AG09319 (cell line): ENCODE measurements at regions not wholly inside any gene's neighbourhood (a gene's known extent, or its start where the extent isn't known, plus 50 kb on each side); places are given as distances from the start of the nearest gene placed in this dataset.

Experiments
- DNase-seq: peaks from one replicate; pipeline ENCODE4 v3.0.0-alpha.2; 2010; ENCODE audit warnings: low read depth; ENCODE audit errors: extremely low read depth
- TF ChIP-seq, protein P1 (sequence below): IDR thresholded peaks from 2 replicates; pipeline ENCODE4 v1.5.1; 2011; ENCODE audit warnings: low read depth, mild to moderate bottlenecking, inconsistent platforms, low read length, moderate library complexity

DNA sequence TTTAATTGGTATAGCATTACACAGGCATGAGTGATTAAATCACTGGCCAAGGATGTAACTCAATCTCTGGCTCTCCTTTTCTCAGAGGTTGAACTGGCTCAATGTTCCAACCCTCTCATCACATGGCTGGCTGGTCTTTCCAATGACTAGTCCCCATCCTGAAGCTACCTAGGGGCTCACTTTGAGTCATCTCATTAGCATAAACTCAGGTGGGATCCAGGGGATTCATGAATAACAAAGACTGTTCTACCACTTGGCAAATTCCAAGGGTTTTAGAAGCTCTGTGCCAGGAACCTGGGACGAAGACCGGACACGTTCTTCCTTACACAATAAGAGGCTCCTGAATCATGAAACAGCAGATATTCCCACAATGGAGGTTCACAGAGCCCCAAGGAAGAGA is 145.0 kb upstream of the SPATS2L start:
- TF ChIP-seq, protein P1, sequence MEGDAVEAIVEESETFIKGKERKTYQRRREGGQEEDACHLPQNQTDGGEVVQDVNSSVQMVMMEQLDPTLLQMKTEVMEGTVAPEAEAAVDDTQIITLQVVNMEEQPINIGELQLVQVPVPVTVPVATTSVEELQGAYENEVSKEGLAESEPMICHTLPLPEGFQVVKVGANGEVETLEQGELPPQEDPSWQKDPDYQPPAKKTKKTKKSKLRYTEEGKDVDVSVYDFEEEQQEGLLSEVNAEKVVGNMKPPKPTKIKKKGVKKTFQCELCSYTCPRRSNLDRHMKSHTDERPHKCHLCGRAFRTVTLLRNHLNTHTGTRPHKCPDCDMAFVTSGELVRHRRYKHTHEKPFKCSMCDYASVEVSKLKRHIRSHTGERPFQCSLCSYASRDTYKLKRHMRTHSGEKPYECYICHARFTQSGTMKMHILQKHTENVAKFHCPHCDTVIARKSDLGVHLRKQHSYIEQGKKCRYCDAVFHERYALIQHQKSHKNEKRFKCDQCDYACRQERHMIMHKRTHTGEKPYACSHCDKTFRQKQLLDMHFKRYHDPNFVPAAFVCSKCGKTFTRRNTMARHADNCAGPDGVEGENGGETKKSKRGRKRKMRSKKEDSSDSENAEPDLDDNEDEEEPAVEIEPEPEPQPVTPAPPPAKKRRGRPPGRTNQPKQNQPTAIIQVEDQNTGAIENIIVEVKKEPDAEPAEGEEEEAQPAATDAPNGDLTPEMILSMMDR = no peak
- DNase-seq = no peak

DNA sequence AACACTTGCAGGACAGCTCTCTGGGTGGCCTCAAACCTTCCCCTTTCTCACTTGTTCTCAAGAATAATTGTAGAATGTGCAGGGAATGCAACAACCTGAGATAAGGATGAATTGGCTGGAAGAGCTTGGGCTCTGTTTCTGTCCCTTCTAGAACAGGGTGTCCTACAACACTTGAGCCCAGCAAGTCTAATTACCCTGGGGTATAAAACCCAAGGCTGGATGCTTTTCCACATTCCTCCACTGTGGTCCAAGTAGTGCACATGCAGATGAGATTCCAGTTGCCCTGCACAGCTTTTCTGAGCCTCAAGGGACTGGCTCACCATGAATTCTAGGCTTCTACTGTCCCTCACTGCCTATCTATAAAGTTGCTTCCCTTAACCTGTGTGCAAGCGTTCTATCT is 140.8 kb upstream of the SPATS2L start:
- TF ChIP-seq, protein P1 = no peak
- no peak for DNase-seq

DNA sequence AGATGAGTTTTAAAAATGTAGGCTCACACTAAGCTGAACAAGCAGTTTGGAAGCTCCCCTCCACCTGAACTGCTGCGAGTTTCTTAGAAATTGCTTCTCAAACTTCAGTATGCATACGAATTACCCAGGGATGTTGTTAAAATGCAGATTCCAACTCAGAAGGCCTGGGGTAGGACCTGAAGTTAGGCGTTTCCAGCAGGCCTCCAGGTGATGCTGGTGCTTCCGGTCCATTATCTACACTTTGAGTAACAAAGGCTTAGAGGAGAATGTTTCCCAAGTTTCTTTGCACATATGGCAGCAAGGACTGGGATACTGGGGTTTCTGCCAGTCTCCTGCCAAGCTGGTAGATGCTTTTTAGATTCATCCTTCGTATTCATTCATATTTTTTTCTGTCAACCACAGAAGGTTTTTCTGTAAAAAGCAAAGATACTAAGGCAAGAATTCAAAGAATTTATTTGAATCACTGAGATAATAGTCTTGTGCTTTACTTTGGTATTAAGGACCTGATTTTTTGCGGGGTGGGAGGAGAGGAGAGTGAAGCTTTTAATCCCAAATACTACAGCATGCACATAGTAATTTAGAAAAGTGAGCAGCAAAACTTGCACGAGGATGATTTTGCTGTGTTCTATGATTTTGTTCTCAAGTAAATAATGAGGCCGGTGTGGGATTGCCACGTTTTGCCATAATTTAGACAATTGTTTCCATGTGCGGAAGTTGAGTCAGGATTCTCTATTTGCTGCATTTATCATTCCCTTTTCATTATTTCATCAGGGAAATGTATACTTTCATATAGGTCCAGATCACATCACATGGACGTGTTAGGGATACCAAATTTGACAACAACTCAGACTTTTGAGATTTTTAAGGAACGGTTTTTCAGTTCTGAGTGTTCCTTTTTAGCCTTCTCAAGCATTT is 137.6 kb upstream of the SPATS2L start:
- no peak for DNase-seq
- TF ChIP-seq, protein P1 = no peak

DNA sequence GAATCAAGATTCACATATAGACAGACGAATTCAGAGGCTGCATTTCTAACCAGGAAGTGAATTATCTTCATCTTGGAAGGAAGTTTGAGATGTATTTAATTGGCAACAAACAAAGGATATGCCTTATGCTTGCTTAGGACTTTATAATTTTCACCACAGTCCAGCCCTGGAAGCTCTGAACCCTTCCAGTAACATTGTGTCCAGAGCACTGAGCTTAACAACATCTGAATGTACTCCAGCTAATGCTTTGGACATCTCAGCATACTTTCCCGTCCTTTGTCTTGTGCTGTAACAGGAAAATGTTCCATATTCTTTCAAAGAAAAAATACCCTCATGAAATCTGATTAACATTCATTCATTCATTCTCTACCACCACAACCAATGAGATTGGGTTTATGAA is 136.3 kb upstream of the SPATS2L start:
- TF ChIP-seq, protein P1 = no peak
- DNase-seq = no peak

DNA sequence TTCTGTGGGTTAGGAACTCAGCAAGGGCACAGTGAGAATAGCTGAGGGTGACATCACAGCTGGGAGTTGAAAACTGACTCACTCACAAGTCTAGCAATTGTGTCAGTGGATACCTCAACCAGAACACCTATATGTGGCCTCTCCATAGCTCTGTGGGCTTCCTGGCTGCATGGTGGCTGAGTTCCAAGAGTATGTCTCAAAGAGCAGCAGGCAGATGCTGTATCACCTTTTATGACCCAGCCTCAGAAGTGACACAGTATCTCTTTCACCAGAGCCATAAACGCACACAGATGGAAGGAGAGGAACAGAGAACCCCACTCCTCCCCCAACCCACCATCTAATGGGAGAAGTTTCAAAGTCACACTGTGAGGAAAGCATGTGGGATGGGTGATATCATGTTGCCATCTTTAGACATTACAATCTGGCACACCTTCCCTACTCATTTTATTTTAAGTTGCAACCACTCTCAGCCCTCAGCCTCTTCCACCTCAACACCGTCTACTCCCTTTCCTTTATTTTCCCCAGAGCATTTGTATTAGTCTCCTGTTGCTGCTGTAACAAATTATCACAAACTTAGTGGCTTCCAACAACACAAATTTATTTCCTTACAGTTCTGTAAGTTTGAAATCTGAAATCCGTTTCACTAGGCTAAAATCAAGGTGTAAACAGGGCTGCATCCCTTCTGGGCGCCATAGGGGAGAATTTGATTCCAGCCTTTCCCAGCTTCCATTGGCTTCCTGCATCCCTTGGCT is 134.6 kb upstream of the SPATS2L start:
- TF ChIP-seq, protein P1 = no peak
- DNase-seq = no peak

DNA sequence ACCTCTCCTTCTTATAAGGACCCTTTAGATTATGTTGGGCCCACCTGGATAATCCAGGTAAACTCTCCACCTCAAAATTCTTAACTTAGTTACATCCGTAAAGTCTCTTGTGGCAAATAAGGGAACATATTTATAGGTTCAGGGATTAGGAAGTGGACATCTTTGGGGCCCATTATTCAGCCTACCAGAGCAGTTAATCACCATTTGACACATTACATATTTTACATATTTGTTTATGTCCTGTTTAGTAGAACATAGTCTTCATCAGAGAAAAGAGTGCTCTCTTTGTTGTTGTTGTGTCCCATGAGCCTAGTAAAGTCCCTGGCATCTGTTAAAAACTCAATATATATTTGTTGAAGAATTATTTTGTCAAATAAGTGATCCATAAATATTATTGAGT is 134.0 kb upstream of the SPATS2L start:
- DNase-seq = no peak
- TF ChIP-seq, protein P1 = no peak

DNA sequence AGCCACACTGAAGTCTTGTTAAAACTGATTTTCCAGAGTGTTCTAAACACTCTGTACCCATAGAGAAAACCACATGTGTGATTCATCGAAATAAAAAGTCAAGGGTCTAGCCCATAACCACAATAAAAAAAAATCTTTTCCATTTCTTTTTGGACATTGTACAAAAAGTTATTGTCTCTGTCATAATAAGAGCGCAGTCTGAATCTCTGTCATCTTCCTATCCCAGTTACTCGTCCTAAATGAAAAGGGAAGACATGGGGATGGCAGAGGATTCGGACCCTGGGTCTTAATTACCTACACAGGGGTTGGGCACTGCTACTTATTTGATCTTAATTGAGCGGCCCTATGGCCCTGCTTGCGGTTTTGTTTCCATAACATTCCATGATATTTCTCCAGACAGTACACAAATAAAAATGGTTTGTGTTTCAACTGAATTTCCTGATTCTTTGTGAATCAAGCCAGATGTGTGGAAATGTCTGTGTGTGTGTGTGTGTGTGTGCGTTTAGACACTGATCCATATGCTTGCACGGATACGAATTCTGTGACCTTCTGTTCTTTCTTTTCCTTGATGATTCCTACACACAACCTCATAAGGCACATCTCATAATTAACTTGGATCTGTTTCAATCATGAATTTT is 133.4 kb upstream of the SPATS2L start:
- peak; percentile 72 for DNase-seq
- TF ChIP-seq, protein P1 = no peak
